Activated T-cell treated with anti-CD3 and anti-CD28 coated beads, Interleukin-2, amount 50 U/mL, for 72 hours (primary cell): ENCODE measurements at regions not wholly inside any gene's neighbourhood (a gene's known extent, or its start where the extent isn't known, plus 50 kb on each side); places are given as distances from the start of the nearest gene placed in this dataset.
"Not testable (repeated sequence)": the region's sequence is repeated elsewhere in the genome, so short reads cannot be mapped to it uniquely, and the experiment has no call there.

Experiments used
- ATAC-seq, 2 donors: fragments of 150-1000 bp; cut with Tn5 transposase; replicated peaks in 1 of 2; 2 replicates each; pipeline ENCODE4 v1.10.0; 2021; ENCODE audit warnings: moderate library complexity in 2 of 2, mild to moderate bottlenecking in 1 of 2
- DNase-seq, 2 donors: peaks; one replicate each; pipeline ENCODE4 v3.0.0; 2021 to 2022; ENCODE audit warnings: mixed read lengths in 1 of 2
- H3K27ac Mint-ChIP-seq: one replicate; pipeline ENCODE4 v1.8.0; 2022; ENCODE audit warnings: mild to moderate bottlenecking, moderate library complexity, mixed read lengths
- H3K27me3 Mint-ChIP-seq: one replicate; pipeline ENCODE4 v1.8.0; 2022; ENCODE audit warnings: low read depth, mixed read lengths
- H3K36me3 Mint-ChIP-seq, 2 donors: one replicate each; pipeline ENCODE4 v1.8.0; 2022; ENCODE audit warnings: mixed read lengths in 2 of 2, mild to moderate bottlenecking in 1 of 2; ENCODE audit not compliant: insufficient read depth in 2 of 2
- H3K4me1 Mint-ChIP-seq: one replicate; pipeline ENCODE4 v1.8.0; 2022; ENCODE audit warnings: low read depth, mixed read lengths
- H3K4me3 Mint-ChIP-seq, 2 donors: one replicate each; pipeline ENCODE4 v1.8.0; 2022; ENCODE audit warnings: mild to moderate bottlenecking in 2 of 2, mixed read lengths in 2 of 2, moderate library complexity in 2 of 2
- H3K9me3 Mint-ChIP-seq, 2 donors: one replicate each; pipeline ENCODE4 v1.8.0; 2022; ENCODE audit warnings: mixed read lengths in 2 of 2

GRCh38 chr6:56780109-56780508 is 137.4 kb upstream of the DST start:
- H3K27me3 Mint-ChIP-seq, H3K9me3 Mint-ChIP-seq, ATAC-seq, H3K4me1 Mint-ChIP-seq, H3K4me3 Mint-ChIP-seq, DNase-seq, H3K27ac Mint-ChIP-seq, H3K36me3 Mint-ChIP-seq: not testable (repeated sequence)

DNA sequence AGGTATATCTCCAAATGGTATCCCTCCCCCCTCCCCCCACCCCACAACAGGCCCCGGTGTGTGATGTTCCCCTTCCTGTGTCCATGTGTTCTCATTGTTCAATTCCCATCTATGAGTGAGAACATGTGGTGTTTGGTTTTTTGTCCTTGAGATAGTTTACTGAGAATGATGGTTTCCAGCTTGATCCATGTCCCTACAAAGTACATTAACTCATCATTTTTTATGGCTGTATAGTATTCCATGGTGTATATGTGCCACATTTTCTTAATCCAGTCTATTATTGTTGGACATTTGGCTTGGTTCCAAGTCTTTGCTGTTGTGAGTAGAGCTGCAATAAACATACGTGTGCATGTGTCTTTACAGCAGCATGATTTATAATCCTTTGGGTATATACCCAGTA is 135.8 kb upstream of the DST start:
- H3K27me3 Mint-ChIP-seq, H3K4me1 Mint-ChIP-seq, H3K36me3 Mint-ChIP-seq, H3K27ac Mint-ChIP-seq, ATAC-seq, H3K4me3 Mint-ChIP-seq, DNase-seq, H3K9me3 Mint-ChIP-seq: not testable (repeated sequence)

DNA sequence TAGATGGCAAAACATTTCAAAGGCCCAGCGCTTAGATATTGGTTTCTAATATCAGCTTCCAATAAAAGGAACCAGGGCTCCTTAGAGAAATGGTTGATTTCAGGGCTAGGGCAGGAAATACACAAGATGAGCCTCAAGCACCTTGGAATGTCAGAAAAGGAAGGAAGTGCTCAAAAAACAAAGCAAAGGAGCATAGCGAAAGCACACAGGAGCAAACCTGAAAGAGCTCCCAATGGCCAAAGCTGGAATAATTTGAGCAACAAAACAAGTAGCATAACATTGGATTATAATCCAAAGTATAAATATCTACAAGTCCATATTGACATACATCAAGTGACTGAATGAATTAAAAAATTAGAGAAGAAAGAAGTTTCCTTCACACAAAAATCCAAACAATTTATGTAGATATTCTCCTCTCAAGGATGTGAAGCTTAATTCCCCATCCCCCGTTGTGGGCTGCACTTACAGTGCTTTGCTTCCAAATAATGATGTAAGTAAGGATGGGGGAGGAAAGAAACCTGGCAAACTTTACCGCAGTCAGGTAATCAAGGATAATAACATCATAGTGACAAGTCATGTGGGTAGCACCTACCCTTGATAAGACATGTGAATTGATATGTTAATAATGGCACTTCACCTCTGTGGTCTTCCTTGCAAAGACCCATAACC is 132.9 kb upstream of the DST start:
- DNase-seq, result no peak
- ATAC-seq, result no peak
- Mint-ChIP-seq H3K4me3 (no peak overlapping the region), H3K9me3 (peaks cover 0 to 2% of the 10 kb centered on the region in 2 donors), H3K27me3 (no peaks in the 10 kb centered on the region), H3K4me1 (no peaks in the 10 kb centered on the region), H3K27ac (no peak overlapping the region), H3K36me3 (no peaks in the 10 kb centered on the region)

- H3K4me1 Mint-ChIP-seq, result no peaks in the 10 kb centered on the region
- no peaks in the 10 kb centered on the region for H3K9me3 Mint-ChIP-seq
- H3K4me3 Mint-ChIP-seq, result no peak overlapping the region
- DNase-seq (no peak), ATAC-seq (no peak)
- no peaks in the 10 kb centered on the region for H3K36me3 Mint-ChIP-seq
- H3K27ac Mint-ChIP-seq, result no peak overlapping the region
- no peaks in the 10 kb centered on the region for H3K27me3 Mint-ChIP-seq
These were observed 130.1 kb upstream of the DST start for GRCh38 chr6:56772737-56773184.

- no peaks in the 10 kb centered on the region for H3K9me3 Mint-ChIP-seq
- no peak for ATAC-seq
- no peak for DNase-seq
- no peaks in the 10 kb centered on the region for H3K36me3 Mint-ChIP-seq
- no peaks in the 10 kb centered on the region for H3K4me1 Mint-ChIP-seq
- H3K4me3 Mint-ChIP-seq, result no peak overlapping the region
- H3K27me3 Mint-ChIP-seq, result no peaks in the 10 kb centered on the region
- no peak overlapping the region for H3K27ac Mint-ChIP-seq
These were observed 129.4 kb upstream of the DST start for GRCh38 chr6:56771929-56772607.

- Mint-ChIP-seq H3K4me1 (no peaks in the 10 kb centered on the region), H3K27me3 (no peaks in the 10 kb centered on the region), H3K36me3 (no peaks in the 10 kb centered on the region), H3K4me3 (no peak overlapping the region), H3K27ac (no peak overlapping the region), H3K9me3 (no peaks in the 10 kb centered on the region)
- ATAC-seq, result no peak
- DNase-seq, result no peak
These were observed 128.5 kb upstream of the DST start for GRCh38 chr6:56771189-56771588.

DNA sequence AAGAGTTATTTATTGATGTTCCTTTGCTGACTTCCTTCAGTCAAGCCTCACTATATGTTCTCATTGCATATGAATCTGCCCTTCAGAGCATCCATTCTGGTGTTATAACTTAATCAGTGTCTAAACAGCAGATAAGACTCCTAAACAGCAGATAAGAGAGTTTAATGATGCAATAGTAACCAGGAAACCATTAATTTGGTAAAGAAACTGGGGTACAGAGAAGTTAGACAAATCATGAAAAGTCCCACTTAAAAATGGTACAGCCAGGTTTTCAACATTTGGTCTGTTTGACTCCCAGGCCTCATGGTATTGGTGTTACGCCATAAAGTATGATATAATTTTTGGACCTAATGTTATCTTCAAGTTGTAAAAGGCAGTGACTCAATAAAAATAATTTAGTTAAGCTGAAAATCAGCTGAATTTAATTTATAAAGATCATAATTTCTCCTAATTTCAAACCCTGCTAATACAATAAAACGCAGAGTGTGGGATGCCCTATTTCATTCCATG is 127.4 kb upstream of the DST start:
- no peak for DNase-seq
- ATAC-seq, result no peak
- no peak overlapping the region for H3K27ac Mint-ChIP-seq
- H3K36me3 Mint-ChIP-seq, result no peaks in the 10 kb centered on the region
- no peaks in the 10 kb centered on the region for H3K4me1 Mint-ChIP-seq
- H3K9me3 Mint-ChIP-seq, result no peaks in the 10 kb centered on the region
- H3K27me3 Mint-ChIP-seq, result no peaks in the 10 kb centered on the region
- no peak overlapping the region for H3K4me3 Mint-ChIP-seq

- Mint-ChIP-seq H3K4me1 (no peaks in the 10 kb centered on the region), H3K9me3 (no peaks in the 10 kb centered on the region), H3K36me3 (no peaks in the 10 kb centered on the region), H3K4me3 (no peak overlapping the region), H3K27ac (no peak overlapping the region), H3K27me3 (no peaks in the 10 kb centered on the region)
- ATAC-seq (no peak), DNase-seq (no peak)
These were observed 125.3 kb upstream of the DST start for GRCh38 chr6:56767892-56768531.

DNA sequence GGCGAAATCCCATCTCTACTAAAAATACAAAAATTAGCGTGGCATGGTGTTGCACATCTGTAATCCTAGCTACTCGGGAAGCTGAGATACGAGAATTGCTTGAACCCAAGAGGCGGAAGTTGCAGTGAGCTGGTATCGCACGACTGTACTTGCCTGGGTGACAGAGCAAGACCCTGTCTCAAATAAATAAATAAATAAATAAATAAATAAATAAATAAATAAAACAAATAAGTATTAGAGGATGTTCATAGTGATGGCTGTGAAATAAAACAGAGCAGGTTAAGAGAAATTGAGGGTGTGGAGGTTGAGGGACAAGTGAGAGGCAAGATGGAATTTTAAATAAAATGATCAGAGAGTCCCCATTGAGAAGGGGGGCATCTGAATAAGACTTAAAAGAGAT is 124.7 kb upstream of the DST start:
- Mint-ChIP-seq H3K4me1 (no peaks in the 10 kb centered on the region), H3K27ac (no peak overlapping the region), H3K27me3 (no peaks in the 10 kb centered on the region), H3K9me3 (no peaks in the 10 kb centered on the region), H3K4me3 (no peak overlapping the region), H3K36me3 (no peaks in the 10 kb centered on the region)
- no peak for ATAC-seq
- no peak for DNase-seq

DNA sequence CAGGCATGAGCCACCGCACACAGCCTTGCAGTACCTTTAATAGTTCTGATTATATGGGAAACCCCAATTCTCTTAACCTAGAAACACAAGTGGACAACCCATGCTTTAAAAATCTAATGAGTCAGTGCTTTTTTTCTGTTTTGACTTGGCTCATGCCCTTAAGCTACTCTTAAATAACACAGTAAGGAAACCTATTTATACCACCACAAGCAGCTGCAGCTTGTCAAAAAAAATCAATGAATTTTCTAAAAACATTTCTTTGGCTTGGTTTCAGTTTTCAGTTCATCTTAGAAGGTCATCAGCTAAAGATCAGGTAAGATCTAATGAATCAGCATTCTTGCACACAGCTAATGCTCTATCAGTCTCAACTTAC is 124.1 kb upstream of the DST start:
- DNase-seq, result no peak
- no peak overlapping the region for H3K27ac Mint-ChIP-seq
- H3K27me3 Mint-ChIP-seq, result no peaks in the 10 kb centered on the region
- no peak for ATAC-seq
- no peaks in the 10 kb centered on the region for H3K4me1 Mint-ChIP-seq
- H3K4me3 Mint-ChIP-seq, result no peak overlapping the region
- H3K9me3 Mint-ChIP-seq, result no peaks in the 10 kb centered on the region
- H3K36me3 Mint-ChIP-seq, result no peaks in the 10 kb centered on the region

GRCh38 chr6:56766139-56766805 is 123.6 kb upstream of the DST start:
- no peaks in the 10 kb centered on the region for H3K4me1 Mint-ChIP-seq
- DNase-seq (no peak), ATAC-seq (no peak)
- no peaks in the 10 kb centered on the region for H3K27me3 Mint-ChIP-seq
- H3K9me3 Mint-ChIP-seq, result no peaks in the 10 kb centered on the region
- no peak overlapping the region for H3K27ac Mint-ChIP-seq
- no peak overlapping the region for H3K4me3 Mint-ChIP-seq
- H3K36me3 Mint-ChIP-seq, result no peaks in the 10 kb centered on the region

DNA sequence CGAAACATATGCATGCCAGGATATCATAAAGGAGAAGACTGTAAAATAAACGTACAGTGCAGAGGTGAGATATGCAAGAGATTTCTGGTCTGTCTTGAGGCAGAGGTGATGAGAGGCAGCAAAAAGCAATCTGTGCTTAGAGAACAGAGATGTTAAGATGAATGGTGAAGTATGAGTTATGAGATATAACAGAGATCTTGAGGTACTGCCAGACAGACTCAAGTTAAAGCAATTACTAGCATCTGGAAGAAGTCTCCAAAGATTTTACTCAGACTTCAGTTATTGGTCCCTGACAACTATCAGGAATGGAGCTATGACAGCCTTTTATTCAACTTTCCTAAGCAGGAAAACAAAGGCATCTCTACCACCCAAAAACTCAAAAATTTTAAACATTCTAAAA is 122.8 kb upstream of the DST start:
- no peaks in the 10 kb centered on the region for H3K9me3 Mint-ChIP-seq
- no peak overlapping the region for H3K4me3 Mint-ChIP-seq
- ATAC-seq (no peak), DNase-seq (no peak)
- H3K27ac Mint-ChIP-seq, result no peak overlapping the region
- no peaks in the 10 kb centered on the region for H3K36me3 Mint-ChIP-seq
- H3K4me1 Mint-ChIP-seq, result no peaks in the 10 kb centered on the region
- no peaks in the 10 kb centered on the region for H3K27me3 Mint-ChIP-seq

GRCh38 chr6:56764081-56764566 is 121.4 kb upstream of the DST start:
- DNase-seq, result no peak
- no peak overlapping the region for H3K4me3 Mint-ChIP-seq
- no peak overlapping the region for H3K27ac Mint-ChIP-seq

More at GRCh38 chr6:56764081-56764566, 121.4 kb upstream of the DST start:
- Mint-ChIP-seq H3K4me1 (no peaks in the 10 kb centered on the region), H3K9me3 (no peaks in the 10 kb centered on the region), H3K27me3 (no peaks in the 10 kb centered on the region), H3K36me3 (no peaks in the 10 kb centered on the region)
- no peak for ATAC-seq
